ENCODE measurements at regions not wholly inside any gene's neighbourhood (a gene's known extent, or its start where the extent isn't known, plus 50 kb on each side); places are given as distances from the start of the nearest gene placed in this dataset.

GRCh38 chr2:116891191-116891590 lies 923.3 kb upstream of the DDX18 start:
- POLR2A ChIA-PET, result no interaction called here
- no peak for FAIRE-seq
- intact Hi-C loops (cut with micrococcal nuclease), result no loop called here

More at GRCh38 chr2:116891191-116891590, 923.3 kb upstream of the DDX18 start:
- CTCF ChIA-PET, result no interaction called here
- H4K20me1 ChIP-seq (replicated peaks; ENCODE audit: control insufficient read depth, extremely low read depth, insufficient read depth, low read length), result no peaks in the 10 kb centered on the region
- H3K27me3 ChIP-seq (ENCODE audit: control insufficient read depth in 2 of 2, insufficient read depth in 2 of 2, low read length in 2 of 2), result no peaks in the 10 kb centered on the region
- TF ChIP-seq EZH2 (IDR thresholded peaks at IDR 0.05; ENCODE audit: borderline replicate concordance, low read depth, low read length, severe bottlenecking) (no peak), MYC (IDR thresholded peaks at IDR 0.05; ENCODE audit: low read depth, low read length) (no peak), FOS (IDR thresholded peaks at IDR 0.05; ENCODE audit: borderline replicate concordance, insufficient read depth, low read length) (no peak), GATA2 (IDR thresholded peaks at IDR 0.05; ENCODE audit: insufficient read depth, insufficient read length, low read depth, low read length) (no peak), POLR2AphosphoS5 (IDR thresholded peaks at IDR 0.05; ENCODE audit: insufficient read depth, low read depth, low read length) (no peak), POLR2A (IDR thresholded peaks at IDR 0.05; ENCODE audit: low read depth, low read length) (no peak), JUN (IDR thresholded peaks at IDR 0.05; ENCODE audit: borderline replicate concordance, insufficient read depth, insufficient read length, low read depth) (no peak)
- TF ChIP-seq, protein P1, sequence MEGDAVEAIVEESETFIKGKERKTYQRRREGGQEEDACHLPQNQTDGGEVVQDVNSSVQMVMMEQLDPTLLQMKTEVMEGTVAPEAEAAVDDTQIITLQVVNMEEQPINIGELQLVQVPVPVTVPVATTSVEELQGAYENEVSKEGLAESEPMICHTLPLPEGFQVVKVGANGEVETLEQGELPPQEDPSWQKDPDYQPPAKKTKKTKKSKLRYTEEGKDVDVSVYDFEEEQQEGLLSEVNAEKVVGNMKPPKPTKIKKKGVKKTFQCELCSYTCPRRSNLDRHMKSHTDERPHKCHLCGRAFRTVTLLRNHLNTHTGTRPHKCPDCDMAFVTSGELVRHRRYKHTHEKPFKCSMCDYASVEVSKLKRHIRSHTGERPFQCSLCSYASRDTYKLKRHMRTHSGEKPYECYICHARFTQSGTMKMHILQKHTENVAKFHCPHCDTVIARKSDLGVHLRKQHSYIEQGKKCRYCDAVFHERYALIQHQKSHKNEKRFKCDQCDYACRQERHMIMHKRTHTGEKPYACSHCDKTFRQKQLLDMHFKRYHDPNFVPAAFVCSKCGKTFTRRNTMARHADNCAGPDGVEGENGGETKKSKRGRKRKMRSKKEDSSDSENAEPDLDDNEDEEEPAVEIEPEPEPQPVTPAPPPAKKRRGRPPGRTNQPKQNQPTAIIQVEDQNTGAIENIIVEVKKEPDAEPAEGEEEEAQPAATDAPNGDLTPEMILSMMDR (IDR thresholded peaks at IDR 0.05; ENCODE audit: extremely low read depth in 1 of 2, insufficient read depth in 1 of 2, low read depth in 1 of 2, low read length in 2 of 2), result no peak
- TF ChIP-seq, protein P2, sequence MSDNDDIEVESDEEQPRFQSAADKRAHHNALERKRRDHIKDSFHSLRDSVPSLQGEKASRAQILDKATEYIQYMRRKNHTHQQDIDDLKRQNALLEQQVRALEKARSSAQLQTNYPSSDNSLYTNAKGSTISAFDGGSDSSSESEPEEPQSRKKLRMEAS (IDR thresholded peaks at IDR 0.05; ENCODE audit: insufficient read depth, insufficient read length), result no peak
- BruUV-seq (replicated peaks), result no TSS peak
- H3K4me3 ChIP-seq (replicated peaks in 1 of 3; ENCODE audit: insufficient read depth in 1 of 3, low read depth in 1 of 3, low read length in 3 of 3), result no peak overlapping the region
- H3K4me1 ChIP-seq (ENCODE audit: control insufficient read depth, extremely low read depth, insufficient read depth, low read length), result no peaks in the 10 kb centered on the region
- no peak overlapping the region for H3K9ac ChIP-seq (replicated peaks; ENCODE audit: extremely low read depth, insufficient read depth, low read length)
- no peak overlapping the region for H3K4me2 ChIP-seq (ENCODE audit: insufficient read depth, low read length)
- no peaks in the 10 kb centered on the region for H3K79me2 ChIP-seq (ENCODE audit: control insufficient read depth, insufficient read depth, low read length)
- peaks cover 2% of the 10 kb centered on the region for H3K9me3 ChIP-seq (replicated peaks; ENCODE audit: control insufficient read depth, insufficient read depth, low read length)
- no peak for DNase-seq (ENCODE audit: low read depth, low spot score)
- H3K36me3 ChIP-seq (ENCODE audit: control insufficient read depth in 2 of 2, extremely low read depth in 1 of 2, insufficient read depth in 2 of 2, low read length in 2 of 2), result no peaks in the 10 kb centered on the region
- no peaks in the 10 kb centered on the region for H3K9me1 ChIP-seq (replicated peaks; ENCODE audit: control insufficient read depth, extremely low read depth, insufficient read depth, low read length)
- no peak overlapping the region for H3K27ac ChIP-seq (ENCODE audit: insufficient read depth, low read depth, low read length)
- dilution Hi-C loops (cut with MboI; ENCODE audit: extremely low pct_ligation_motif_present, low sequenced_read_pairs), result no loop called here
- no peak overlapping the region for H2AFZ ChIP-seq (ENCODE audit: low read depth, low read length)
